Left lung (tissue), 4 donors: ENCODE measurements at regions not wholly inside any gene's neighbourhood (a gene's known extent, or its start where the extent isn't known, plus 50 kb on each side); places are given as distances from the start of the nearest gene placed in this dataset.

ENCODE experiments used
- ATAC-seq: fragments of 200-7000 bp; cut with Tn5 transposase; one replicate; pipeline ENCODE4 v1.9.1; 2020; ENCODE audit warnings: moderate library complexity
- DNase-seq, 4 donors: peaks; one replicate each; pipeline ENCODE4 v3.0.0-alpha.2; 2013 to 2020
- H3K27ac ChIP-seq, 2 donors: fragments of 200-600 bp; sonication (generic) in 1 of 2; one replicate each; pipeline versions ENCODE4 v1.5.0 to v1.8.0; 2020 to 2021
- H3K27me3 ChIP-seq, 2 donors: fragments of 200-600 bp; sonication (generic) in 1 of 2; one replicate each; pipeline versions ENCODE4 v1.5.0 to v1.8.0; 2020 to 2021
- H3K36me3 ChIP-seq, 2 donors: fragments of 200-600 bp; sonication (generic) in 1 of 2; one replicate each; pipeline versions ENCODE4 v1.5.0 to v1.8.0; 2020 to 2021
- H3K4me1 ChIP-seq, 2 donors: fragments of 200-600 bp; one replicate each; pipeline ENCODE4 v1.8.0; 2021
- H3K4me3 ChIP-seq, 2 donors: fragments of 200-600 bp; sonication (generic) in 1 of 2; one replicate each; pipeline versions ENCODE4 v1.5.0 to v1.8.0; 2020 to 2021; ENCODE audit warnings: mild to moderate bottlenecking in 1 of 2
- H3K9me3 ChIP-seq, 2 donors: fragments of 200-600 bp; sonication (generic) in 1 of 2; one replicate each; pipeline versions ENCODE4 v1.5.0 to v1.8.0; 2020 to 2021
- intact Hi-C, 2 donors: fragments of 100-400 bp; cut with DNase I; formaldehyde crosslinking; loops; one replicate each; pipeline versions ENCODE4 v1.11.2 to v1.14.2; 2022
- TF ChIP-seq, protein P1 (sequence below), 2 donors: fragments of 200-600 bp; sonication (generic) in 1 of 2; IDR thresholded peaks; one replicate each; pipeline versions ENCODE4 v1.5.0 to v1.8.0; 2021; ENCODE audit warnings: antibody characterized with exemption in 2 of 2
- donor health status: DM: no; HTN: yes; CAD: no.
- donor health status: DM: no; HTN: no; CAD: no.

DNA sequence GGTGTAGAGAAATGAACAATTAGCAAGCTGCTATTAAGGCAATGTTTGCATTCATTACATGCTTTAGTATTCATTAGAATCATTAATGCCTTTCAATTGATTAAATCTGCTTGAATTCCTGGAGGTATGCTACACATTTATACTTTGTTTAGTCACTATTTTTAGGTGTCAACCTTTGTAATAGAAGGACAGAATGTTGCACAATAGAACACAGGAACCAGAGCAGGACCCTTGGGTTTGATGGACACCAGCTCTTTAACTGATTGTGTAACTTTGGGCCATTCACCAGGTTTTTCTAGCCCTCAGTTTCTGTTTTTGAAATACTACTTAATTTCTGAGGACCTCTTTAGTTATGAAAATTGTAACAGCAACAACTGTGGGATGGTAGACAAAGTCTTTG, 317.6 kb upstream of the UMPS start:
- Histone ChIP-seq H3K27me3 (no peaks in the 10 kb centered on the region), H3K36me3 (no peaks in the 10 kb centered on the region), H3K4me1 (no peaks in the 10 kb centered on the region), H3K27ac (no peak overlapping the region), H3K4me3 (no peak overlapping the region), H3K9me3 (no peaks in the 10 kb centered on the region)
- TF ChIP-seq, protein P1, sequence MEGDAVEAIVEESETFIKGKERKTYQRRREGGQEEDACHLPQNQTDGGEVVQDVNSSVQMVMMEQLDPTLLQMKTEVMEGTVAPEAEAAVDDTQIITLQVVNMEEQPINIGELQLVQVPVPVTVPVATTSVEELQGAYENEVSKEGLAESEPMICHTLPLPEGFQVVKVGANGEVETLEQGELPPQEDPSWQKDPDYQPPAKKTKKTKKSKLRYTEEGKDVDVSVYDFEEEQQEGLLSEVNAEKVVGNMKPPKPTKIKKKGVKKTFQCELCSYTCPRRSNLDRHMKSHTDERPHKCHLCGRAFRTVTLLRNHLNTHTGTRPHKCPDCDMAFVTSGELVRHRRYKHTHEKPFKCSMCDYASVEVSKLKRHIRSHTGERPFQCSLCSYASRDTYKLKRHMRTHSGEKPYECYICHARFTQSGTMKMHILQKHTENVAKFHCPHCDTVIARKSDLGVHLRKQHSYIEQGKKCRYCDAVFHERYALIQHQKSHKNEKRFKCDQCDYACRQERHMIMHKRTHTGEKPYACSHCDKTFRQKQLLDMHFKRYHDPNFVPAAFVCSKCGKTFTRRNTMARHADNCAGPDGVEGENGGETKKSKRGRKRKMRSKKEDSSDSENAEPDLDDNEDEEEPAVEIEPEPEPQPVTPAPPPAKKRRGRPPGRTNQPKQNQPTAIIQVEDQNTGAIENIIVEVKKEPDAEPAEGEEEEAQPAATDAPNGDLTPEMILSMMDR (IDR thresholded peaks at IDR 0.05): no peak
- ATAC-seq (peak; percentile 54), DNase-seq (no peak)
- intact Hi-C loops: no loop called here

DNA sequence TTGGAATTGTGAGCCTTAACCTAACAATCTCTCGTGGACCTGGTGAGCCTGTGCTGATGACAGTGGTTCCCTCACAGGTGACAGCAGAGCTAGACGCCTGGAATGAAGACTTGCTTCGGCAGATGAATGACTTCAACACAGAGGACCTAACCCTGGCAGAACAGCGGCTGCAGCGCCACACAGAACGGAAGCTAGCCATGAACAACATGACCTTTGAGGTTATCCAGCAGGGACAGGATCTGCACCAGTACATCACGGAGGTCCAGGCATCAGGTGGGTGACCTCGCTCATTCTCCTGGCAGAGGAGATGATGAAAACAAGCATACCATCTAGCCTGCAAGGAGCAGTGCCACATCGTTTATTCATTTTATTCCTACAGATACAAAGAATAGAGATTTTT, 316.9 kb upstream of the UMPS start:
- Histone ChIP-seq H3K27ac (no peak overlapping the region), H3K9me3 (no peaks in the 10 kb centered on the region), H3K36me3 (no peaks in the 10 kb centered on the region), H3K4me3 (no peak overlapping the region), H3K4me1 (no peaks in the 10 kb centered on the region), H3K27me3 (no peaks in the 10 kb centered on the region)
- DNase-seq: no peak
- intact Hi-C loops: no loop called here
- no peak for ATAC-seq
- TF ChIP-seq, protein P1 (IDR thresholded peaks at IDR 0.05): no peak

DNA sequence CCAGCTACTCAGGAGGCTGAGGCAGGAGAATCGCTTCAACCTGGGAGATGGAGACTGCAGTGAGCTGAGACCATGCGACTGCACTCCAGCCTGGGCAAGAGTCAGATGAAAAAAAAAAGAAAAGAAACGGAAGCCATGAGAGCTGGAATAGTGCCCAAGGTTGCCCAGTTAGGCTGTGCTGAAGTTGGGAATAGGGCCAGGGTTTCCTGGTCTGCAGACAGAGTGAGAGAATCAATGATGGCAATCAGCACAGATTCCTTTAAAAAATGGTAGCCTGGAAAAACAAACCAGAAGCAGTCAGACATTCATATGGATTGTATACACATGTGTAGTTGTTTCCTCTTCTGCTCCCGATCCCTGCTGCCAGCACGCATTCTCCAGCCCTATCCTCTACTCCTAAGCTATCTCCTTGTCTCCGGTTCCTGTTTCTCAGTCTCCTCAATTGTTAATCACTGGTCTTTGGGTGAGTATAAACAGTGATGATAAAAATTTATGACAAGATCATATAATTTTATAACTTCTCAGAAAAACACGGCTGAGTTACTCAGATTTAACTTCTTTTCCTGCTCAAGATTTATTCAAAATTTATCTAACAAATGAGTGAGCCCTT, 316.2 kb upstream of the UMPS start:
- no peak for DNase-seq
- no peak overlapping the region for H3K27ac ChIP-seq
- no peaks in the 10 kb centered on the region for H3K4me1 ChIP-seq
- intact Hi-C loops: no loop called here
- no peak overlapping the region for H3K4me3 ChIP-seq
- no peak for ATAC-seq
- H3K36me3 ChIP-seq: no peaks in the 10 kb centered on the region
- H3K9me3 ChIP-seq: no peaks in the 10 kb centered on the region
- H3K27me3 ChIP-seq: no peaks in the 10 kb centered on the region
- TF ChIP-seq, protein P1 (IDR thresholded peaks at IDR 0.05): no peak

DNA sequence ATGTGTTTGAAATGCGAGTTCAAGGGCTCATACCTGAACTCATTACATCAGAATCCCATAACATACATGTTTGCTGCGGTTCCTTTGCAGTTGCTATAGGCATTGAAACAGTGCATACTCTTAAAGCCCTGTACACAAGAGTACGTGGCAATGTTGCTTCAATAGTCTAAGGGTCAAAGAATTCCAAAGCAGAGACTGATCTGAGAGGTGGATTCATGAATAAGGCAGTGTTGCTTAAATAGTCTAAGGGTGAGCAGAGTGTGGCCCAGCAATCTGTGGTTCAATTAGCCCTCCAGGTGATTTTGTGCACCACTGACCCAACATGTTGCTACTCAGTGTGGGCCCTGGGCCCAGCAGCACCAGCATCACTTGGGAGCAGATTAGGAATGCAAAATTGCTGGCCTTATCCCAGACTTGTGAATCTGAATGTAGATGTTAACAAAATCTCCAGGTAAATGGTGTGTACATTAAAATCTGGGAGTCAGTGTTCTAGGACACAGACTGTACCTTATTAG, 314.7 kb upstream of the UMPS start:
- no peak for ATAC-seq
- H3K27me3 ChIP-seq: no peaks in the 10 kb centered on the region
- TF ChIP-seq, protein P1 (IDR thresholded peaks at IDR 0.05): no peak

DNA sequence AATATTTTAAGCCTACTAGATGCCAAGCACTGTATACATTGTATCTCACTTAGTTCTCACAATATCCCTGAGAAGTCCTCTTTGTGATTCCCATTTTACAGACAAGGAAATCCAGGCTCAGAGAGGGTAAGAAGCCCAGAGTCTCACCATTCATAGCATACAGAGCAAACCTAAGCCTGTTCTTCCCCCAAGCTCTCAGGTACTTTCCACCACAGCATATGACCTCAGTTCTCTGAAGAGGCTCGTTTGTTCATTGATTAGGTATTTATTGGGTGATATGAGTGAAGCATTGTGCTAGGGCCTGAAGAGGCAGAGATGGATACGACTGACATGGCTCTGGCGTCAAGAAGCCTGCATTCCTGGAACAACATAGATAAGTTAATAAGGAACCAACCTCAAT, 310.9 kb upstream of the UMPS start:
- H3K36me3 ChIP-seq: no peaks in the 10 kb centered on the region
- intact Hi-C loops: no loop called here

More for the DNA sequence above, 314.7 kb upstream of the UMPS start:
- no peak for DNase-seq
- Histone ChIP-seq H3K4me3 (no peak overlapping the region), H3K36me3 (no peaks in the 10 kb centered on the region), H3K4me1 (no peaks in the 10 kb centered on the region), H3K27ac (no peak overlapping the region), H3K9me3 (no peaks in the 10 kb centered on the region)
- intact Hi-C loops: no loop called here

More for the DNA sequence above, 310.9 kb upstream of the UMPS start:
- TF ChIP-seq, protein P1 (IDR thresholded peaks at IDR 0.05): no peak
- Histone ChIP-seq H3K4me1 (no peaks in the 10 kb centered on the region), H3K4me3 (no peak overlapping the region), H3K27ac (no peak overlapping the region), H3K27me3 (no peaks in the 10 kb centered on the region), H3K9me3 (no peaks in the 10 kb centered on the region)
- ATAC-seq: no peak
- DNase-seq: no peak
